MV-4-11 (cell line): ENCODE measurements at regions not wholly inside any gene's neighbourhood (a gene's known extent, or its start where the extent isn't known, plus 50 kb on each side); places are given as distances from the start of the nearest gene placed in this dataset.

Experiments used
- DNase-seq: peaks from one replicate; lab custom pipeline; 2025; lab: John Stamatoyannopoulos, UW

- DNase-seq: peak; percentile 34
These were observed 83.1 kb upstream of the PTPN1 start for GRCh38 chr20:50426866-50427718.

DNA sequence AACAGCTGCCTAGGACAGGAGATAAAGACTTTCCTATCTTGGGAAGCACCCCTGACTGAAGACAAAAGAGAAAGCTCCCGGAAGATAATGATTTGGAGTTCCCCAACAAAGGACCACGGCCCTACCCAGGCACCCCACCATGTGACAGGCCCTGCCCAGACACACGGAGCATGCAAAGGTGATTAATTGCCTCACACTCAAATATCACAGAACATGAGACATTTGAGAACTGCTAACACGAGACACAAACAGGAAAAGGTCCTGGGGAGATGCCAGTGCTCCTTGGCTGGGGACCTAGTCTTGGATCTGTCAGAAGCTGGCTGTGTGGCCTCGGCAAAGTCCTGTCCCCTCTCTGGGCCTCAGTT lies 82.5 kb upstream of the PTPN1 start:
- no peak for DNase-seq

GRCh38 chr20:50428097-50428828 lies 81.9 kb upstream of the PTPN1 start:
- no peak for DNase-seq

- no peak for DNase-seq
These were observed 80.8 kb upstream of the PTPN1 start for GRCh38 chr20:50429412-50429811.

DNA sequence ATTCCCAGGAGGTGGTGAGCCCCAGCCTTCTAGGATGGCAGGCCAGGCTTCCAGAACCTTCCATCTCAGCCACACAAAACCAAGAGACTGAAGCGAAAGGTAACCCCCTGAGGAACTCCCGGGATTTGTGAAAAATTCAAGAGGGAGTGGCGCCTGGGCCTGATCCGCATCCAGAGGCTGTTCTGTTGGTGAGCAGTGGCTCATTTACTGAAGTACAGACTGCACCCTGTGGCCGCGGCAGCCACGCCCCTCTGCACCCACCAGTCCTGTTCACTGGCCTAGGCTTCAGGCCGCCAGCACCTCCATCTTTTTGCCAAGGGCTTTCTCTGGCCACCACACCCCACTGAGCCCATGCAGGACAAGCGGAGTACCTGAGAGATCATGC lies 79.1 kb upstream of the PTPN1 start:
- no peak for DNase-seq

DNA sequence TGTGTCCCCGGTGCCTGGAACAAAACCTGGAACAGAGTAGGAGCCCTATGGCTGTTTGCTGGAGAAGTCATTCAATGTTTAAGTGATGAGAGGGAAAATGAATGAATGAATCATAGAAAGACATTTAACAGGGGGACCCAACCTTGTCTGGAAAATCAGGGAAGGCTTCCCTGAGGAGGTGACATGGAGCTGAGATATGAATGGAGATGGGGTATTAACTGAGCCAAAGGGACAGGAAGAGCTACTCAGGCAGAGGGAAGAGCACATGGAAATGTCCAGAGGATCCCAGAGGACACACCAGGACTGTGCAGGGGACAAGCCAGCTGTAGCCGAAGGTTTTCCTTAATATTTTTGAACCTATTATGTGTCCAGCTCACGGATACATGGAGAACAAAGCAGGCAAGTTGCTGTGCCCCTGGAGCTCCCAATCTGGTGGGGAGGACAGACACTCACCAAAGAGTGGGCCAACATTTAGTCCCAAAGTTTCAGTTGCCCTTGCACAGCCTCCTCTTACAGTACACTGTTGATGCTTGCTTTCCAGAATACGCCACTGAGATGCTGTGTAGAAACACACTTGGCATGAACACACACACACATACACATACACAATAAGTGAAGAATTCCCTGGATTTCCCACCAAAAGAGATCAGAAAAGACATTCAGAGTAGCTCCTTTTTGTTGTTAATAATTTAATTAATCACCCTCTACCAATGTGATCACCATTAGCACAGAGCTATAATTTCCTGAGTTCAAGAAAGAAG lies 77.0 kb upstream of the PTPN1 start:
- DNase-seq: no peak

DNA sequence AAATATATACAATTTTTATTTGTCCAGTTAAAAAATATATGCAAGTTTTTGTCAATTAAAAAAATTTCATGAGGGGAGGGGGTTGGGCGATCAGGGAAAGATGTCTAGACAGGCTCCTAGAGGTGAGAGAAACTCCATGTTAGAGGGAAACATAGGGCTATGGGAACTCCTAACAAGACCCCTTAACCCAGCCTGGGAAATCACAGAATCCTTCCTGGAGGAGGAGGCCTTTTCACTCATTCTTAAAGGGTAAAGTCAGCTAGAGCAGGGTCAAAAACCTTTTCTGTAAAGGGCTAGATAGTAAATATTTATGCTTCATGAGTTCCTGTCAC lies 75.9 kb upstream of the PTPN1 start:
- DNase-seq: no peak

DNA sequence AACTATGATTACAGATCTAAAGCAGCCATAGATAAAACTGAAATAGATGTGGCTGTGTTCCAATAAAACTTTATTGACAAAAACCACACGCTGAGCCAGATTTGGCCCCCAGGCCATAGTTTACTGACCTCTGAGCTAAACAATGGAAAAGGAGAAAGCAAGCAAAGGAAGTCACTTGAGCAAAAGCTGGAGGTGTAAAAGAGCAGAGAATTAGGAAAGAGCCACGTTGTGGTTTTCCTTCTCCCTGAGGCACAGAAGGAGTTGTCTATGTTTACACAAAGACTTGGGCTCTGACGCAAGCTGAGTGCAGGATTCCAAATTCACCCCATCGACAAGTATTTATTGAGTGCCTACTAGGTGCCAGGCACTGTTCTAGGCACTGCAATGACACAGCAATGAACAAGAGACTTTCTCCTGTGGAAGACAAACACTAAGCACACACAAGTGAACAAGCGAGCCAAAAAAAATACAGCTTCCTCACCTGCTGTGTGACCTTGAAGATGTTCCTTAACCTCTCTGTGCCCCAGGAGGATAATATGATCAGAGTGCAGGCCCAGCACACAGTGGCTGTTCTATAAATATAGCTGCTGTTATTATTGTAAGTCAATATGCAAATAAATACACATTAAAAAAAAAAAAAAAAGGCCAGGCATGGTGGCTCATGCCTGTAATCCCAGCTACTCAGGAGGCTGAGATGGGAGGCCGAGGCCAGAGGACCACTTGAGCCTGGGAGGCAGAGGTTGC lies 75.4 kb upstream of the PTPN1 start:
- DNase-seq: peak; percentile 59

DNA sequence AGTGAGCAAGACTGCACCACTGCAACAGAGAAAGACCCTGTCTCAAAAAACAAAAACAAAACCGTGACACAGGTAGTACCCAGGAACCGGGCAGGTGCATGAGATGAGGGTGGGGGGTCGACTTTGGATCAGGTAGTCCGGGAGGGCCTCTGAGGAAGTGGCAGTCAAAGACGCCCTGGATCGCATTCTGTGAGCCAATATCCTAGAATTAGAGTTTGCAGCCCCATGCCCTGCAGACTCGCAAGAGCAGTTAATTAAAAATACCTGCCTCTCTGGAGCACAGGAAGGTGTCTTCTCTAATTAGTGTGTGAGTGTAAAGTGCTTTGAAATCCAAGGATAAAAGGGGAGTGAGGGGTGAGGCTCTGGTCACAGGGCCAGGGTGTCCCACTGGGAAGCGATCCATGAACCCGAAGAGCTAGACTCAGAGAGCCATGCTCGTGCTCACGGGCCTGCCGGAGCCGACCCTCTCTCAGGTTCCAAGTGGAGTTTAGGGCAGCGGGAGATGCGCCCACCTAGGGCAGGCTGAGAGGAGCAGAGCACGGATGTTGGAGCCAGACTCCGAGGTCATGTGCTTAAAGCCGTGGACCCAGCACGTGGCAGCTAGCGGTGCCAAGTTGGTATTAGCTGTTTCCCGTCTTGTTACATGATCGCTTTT lies 74.7 kb upstream of the PTPN1 start:
- no peak for DNase-seq

DNA sequence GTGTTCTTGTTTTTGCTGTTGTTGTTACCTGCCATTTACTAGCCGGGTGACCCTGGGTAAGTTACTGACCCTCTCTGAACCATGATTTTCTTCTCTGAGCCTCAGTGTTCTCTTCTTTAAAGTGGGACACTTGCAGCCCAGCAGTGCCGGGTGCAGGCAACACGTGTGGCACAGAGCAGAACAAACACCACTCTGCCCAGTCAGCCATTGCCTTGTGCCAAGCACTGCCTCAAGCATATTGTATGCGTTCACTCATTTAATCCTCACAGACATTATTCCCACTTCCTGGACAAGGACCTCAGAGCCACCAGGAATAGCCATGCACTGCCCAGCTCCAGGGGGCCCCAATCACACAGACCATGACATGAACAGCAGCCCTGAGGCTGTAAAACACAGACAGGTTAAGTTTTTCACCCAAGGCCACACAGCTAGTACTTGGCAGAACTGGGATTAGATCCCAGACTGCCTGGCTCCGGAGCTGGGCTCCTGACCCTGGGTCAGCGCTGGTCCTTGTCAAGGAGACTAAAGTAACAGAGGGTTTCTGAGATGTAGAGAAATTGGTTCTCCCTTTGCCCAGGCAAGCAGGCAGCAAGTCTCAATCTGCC lies 74.0 kb upstream of the PTPN1 start:
- no peak for DNase-seq

GRCh38 chr20:50436696-50437095 lies 73.5 kb upstream of the PTPN1 start:
- no peak for DNase-seq

DNA sequence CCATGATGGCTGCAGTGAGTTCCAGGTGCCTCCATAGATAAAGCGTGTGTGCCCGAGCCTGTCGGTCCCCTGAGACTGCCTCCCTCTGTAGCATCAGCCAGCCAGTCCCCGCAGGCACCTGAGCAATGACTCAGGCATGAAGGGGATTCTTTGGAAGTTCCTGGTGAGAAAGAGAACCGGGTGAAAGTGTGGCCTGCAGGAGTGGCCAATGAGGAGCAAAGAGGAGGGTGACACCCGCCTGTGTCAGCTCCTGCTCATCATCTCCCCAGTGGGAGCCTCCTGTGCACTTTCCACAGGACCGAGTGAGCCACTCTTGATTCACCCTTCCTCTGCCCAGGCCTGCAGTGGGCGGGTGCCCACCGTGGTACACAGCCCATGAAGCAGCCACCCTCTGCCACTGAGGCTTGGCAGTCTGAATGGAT lies 71.2 kb upstream of the PTPN1 start:
- DNase-seq: no peak

GRCh38 chr20:50439539-50440453 lies 70.4 kb upstream of the PTPN1 start:
- DNase-seq: no peak

- no peak for DNase-seq
These were observed 67.7 kb upstream of the PTPN1 start for GRCh38 chr20:50442512-50442911.

DNA sequence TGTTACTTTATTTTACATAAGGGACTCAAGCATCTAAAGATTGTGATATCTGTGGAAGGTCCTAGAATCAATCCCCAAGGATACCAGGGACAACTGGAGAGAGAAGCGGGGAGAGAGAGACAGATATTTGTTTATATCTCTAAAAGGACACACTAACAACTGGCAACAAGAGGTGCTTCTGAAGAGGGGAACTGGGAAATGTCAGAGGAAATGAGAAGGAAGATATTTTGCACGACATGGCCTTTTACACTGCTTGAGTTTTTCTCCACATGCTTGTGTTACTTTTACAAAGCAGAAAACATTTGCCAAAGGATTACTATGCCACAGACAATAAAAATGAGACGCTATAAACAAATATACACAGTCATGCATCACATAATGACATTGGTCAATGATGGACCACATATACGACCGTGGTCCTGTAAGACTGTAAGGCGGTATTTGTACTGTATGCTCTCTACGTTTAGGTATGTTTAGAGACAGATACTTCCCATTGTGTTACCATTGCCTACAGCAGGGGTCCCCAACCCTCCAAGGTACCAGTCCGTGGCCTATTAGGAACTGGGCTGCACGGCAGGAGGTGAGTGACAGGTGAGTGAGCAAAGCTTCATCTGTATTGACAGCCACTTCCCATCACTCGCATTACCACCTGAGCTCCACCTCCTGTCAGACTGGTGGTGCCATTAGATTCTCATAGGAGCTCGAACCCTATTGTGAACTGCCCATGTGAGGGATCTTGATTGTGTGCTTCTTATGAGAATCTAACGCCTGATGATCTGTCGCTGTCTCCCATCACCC lies 64.6 kb upstream of the PTPN1 start:
- peak; percentile 49 for DNase-seq

DNA sequence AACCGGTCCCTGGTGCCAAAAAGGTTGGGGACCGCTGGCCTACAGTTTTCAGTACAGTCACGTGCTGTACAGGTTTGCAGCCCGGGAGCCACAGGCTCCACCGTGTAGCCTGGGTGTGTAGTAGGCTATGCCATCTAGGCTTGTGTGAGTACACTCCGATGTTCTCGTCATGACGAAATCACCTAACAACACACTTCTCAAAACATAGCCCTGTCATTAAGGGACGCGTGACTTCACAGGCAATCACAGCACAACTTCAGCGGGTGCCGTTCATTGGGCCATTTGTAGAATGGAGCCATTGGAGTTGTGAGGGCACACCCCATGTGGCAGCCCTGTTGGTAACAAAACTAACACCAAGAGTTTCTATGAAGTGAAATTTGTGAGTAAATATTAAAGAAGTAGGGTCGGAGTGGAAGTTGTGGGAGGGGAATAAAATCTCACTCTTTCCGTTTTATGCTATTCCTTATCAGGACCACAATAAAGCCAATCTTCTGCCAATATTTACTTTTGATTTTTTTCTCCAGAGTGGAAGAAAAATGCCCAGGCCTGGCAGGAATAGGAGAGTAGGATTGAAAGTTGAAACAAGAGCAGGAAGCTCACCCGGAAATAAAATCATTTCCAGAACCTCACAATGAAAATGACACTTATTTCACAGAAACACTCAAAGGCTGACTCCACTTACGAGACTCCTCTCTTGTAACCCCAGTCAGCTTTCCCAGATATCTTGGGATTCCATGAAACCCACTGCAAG lies 63.7 kb upstream of the PTPN1 start:
- no peak for DNase-seq

GRCh38 chr20:50447102-50447804 lies 62.9 kb upstream of the PTPN1 start:
- DNase-seq: no peak

DNA sequence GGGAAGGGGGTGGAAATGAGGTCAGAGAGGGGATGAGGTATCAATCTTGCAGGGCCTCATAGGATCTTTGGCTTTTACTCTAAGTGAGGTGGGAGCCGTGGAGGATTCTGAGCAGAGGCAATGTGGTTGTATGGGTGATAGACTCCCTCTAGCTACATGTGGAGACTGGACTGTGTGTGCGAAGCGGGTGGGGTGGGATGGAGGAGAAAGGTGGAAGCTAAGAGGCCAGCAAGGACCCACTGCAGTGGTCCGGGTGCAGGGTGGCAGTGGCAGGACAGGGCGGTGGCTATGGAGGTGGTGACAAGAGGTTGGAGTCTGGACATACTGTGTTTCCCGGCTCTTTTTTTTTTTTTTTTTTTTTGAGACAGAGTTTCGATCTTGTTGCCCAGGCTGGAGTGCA lies 62.4 kb upstream of the PTPN1 start:
- DNase-seq: no peak
